NB4 (cell line): ENCODE measurements at regions not wholly inside any gene's neighbourhood (a gene's known extent, or its start where the extent isn't known, plus 50 kb on each side); places are given as distances from the start of the nearest gene placed in this dataset.

ENCODE experiments used
- DNase-seq: peaks from one replicate; pipeline ENCODE4 v3.0.0; 2010; ENCODE audit warnings: low read depth
- H3K4me3 ChIP-seq: one replicate; pipeline ENCODE4 v1.5.1; 2011; ENCODE audit warnings: mild to moderate bottlenecking, low read depth, low read length, moderate library complexity
- CTCF ChIP-seq: IDR thresholded peaks from one replicate; pipeline ENCODE4 v1.5.1; 2012; ENCODE audit warnings: low read depth, low read length
- MAX ChIP-seq: IDR thresholded peaks from 2 replicates; pipeline ENCODE4 v1.6.1; 2011; ENCODE audit warnings: low read depth, low read length
- MYC ChIP-seq: IDR thresholded peaks from 2 replicates; pipeline ENCODE4 v1.6.1; 2011; ENCODE audit warnings: low read depth, low read length
- POLR2A ChIP-seq: IDR thresholded peaks from 2 replicates; pipeline ENCODE4 v1.6.1; 2011; ENCODE audit warnings: mild to moderate bottlenecking; ENCODE audit not compliant: insufficient read length; ENCODE audit errors: extremely low read depth

- no peak overlapping the region for H3K4me3 ChIP-seq
- TF ChIP-seq MAX = no peak
- TF ChIP-seq POLR2A = no peak
- no peak for TF ChIP-seq MYC
- no peak for TF ChIP-seq CTCF
- no peak for DNase-seq
Observed at GRCh38 chr11:122031813-122032212, 84.2 kb downstream of the BLID start.

GRCh38 chr11:122030286-122030685 is 85.7 kb downstream of the BLID start:
- TF ChIP-seq MYC = no peak
- no peak for TF ChIP-seq MAX
- no peak for TF ChIP-seq POLR2A
- no peak for TF ChIP-seq CTCF
- DNase-seq = no peak
- no peak overlapping the region for H3K4me3 ChIP-seq

GRCh38 chr11:122028545-122028944 is 87.5 kb downstream of the BLID start:
- TF ChIP-seq POLR2A = no peak
- no peak for TF ChIP-seq MYC
- no peak for TF ChIP-seq CTCF
- no peak for TF ChIP-seq MAX
- H3K4me3 ChIP-seq = no peak overlapping the region
- no peak for DNase-seq

- no peak for DNase-seq
- TF ChIP-seq CTCF (no peak), MYC (no peak), POLR2A (no peak), MAX (no peak)
- H3K4me3 ChIP-seq = no peak overlapping the region
Observed at GRCh38 chr11:122028036-122028435, 88.0 kb downstream of the BLID start.

GRCh38 chr11:122025757-122026156 is 90.3 kb downstream of the BLID start:
- DNase-seq = no peak
- TF ChIP-seq MAX (no peak), POLR2A (no peak), MYC (no peak), CTCF (no peak)
- no peak overlapping the region for H3K4me3 ChIP-seq

- no peak for DNase-seq
Observed at GRCh38 chr11:122024278-122024677, 91.7 kb downstream of the BLID start.

More at GRCh38 chr11:122024278-122024677, 91.7 kb downstream of the BLID start:
- TF ChIP-seq MAX (no peak), CTCF (no peak), POLR2A (no peak), MYC (no peak)
- no peak overlapping the region for H3K4me3 ChIP-seq
